Left ventricle myocardium inferior (tissue), 1 donor: ENCODE measurements at regions not wholly inside any gene's neighbourhood (a gene's known extent, or its start where the extent isn't known, plus 50 kb on each side); places are given as distances from the start of the nearest gene placed in this dataset.

Experiments used
- DNase-seq: peaks from one replicate; pipeline ENCODE4 v3.0.0-alpha.2; 2020
- H3K27ac ChIP-seq: fragments of 200-600 bp; replicated peaks from 2 replicates; pipeline ENCODE4 v1.8.0; 2021
- H3K27me3 ChIP-seq: fragments of 200-600 bp; 2 replicates; pipeline ENCODE4 v1.8.0; 2021; ENCODE audit warnings: low read depth
- H3K36me3 ChIP-seq: fragments of 200-600 bp; 2 replicates; pipeline ENCODE4 v1.8.0; 2021
- H3K4me1 ChIP-seq: fragments of 200-600 bp; 2 replicates; pipeline ENCODE4 v1.8.0; 2021
- H3K4me3 ChIP-seq: fragments of 200-600 bp; 2 replicates; pipeline ENCODE4 v1.8.0; 2021; ENCODE audit warnings: mild to moderate bottlenecking, moderate library complexity
- H3K9me3 ChIP-seq: fragments of 200-600 bp; replicated peaks from 2 replicates; pipeline ENCODE4 v1.8.0; 2021
- CTCF ChIP-seq: fragments of 200-600 bp; IDR thresholded peaks from 2 replicates; pipeline ENCODE4 v1.8.0; 2021; ENCODE audit warnings: antibody characterized with exemption, mild to moderate bottlenecking, borderline replicate concordance
- intact Hi-C: fragments of 100-400 bp; cut with micrococcal nuclease; formaldehyde crosslinking; loops from one replicate; pipeline ENCODE4 v1.11.0; 2022
- donor health status: DM: no; HTN: yes; CAD: no; lungs with severe emphysema.

GRCh38 chr12:113649256-113649830 is 177.7 kb upstream of the LHX5 start:
- Histone ChIP-seq H3K27ac (no peak overlapping the region), H3K9me3 (peaks cover 14% of the 10 kb centered on the region), H3K36me3 (no peaks in the 10 kb centered on the region), H3K27me3 (peaks cover 100% of the 10 kb centered on the region), H3K4me1 (no peaks in the 10 kb centered on the region), H3K4me3 (no peak overlapping the region)
- intact Hi-C loops = no loop called here
- TF ChIP-seq CTCF = no peak
- DNase-seq = no peak

- no peaks in the 10 kb centered on the region for H3K36me3 ChIP-seq
- H3K27ac ChIP-seq = no peak overlapping the region
- no peak overlapping the region for H3K4me3 ChIP-seq
- DNase-seq = no peak
- H3K27me3 ChIP-seq = peaks cover 99% of the 10 kb centered on the region
- H3K4me1 ChIP-seq = no peaks in the 10 kb centered on the region
- intact Hi-C loops = no loop called here
- no peaks in the 10 kb centered on the region for H3K9me3 ChIP-seq
- TF ChIP-seq CTCF = no peak
These were observed 175.4 kb upstream of the LHX5 start for GRCh38 chr12:113647048-113647447.

GRCh38 chr12:113645603-113646002 is 173.9 kb upstream of the LHX5 start:
- Histone ChIP-seq H3K4me3 (no peak overlapping the region), H3K27ac (no peak overlapping the region), H3K4me1 (no peaks in the 10 kb centered on the region), H3K9me3 (no peaks in the 10 kb centered on the region), H3K27me3 (peaks cover 97% of the 10 kb centered on the region), H3K36me3 (no peaks in the 10 kb centered on the region)
- TF ChIP-seq CTCF = no peak
- no peak for DNase-seq
- intact Hi-C loops = no loop called here

- DNase-seq = no peak
- peaks cover 97% of the 10 kb centered on the region for H3K27me3 ChIP-seq
- no peaks in the 10 kb centered on the region for H3K9me3 ChIP-seq
- H3K36me3 ChIP-seq = no peaks in the 10 kb centered on the region
- H3K4me3 ChIP-seq = no peak overlapping the region
- no peaks in the 10 kb centered on the region for H3K4me1 ChIP-seq
- TF ChIP-seq CTCF = no peak
- no peak overlapping the region for H3K27ac ChIP-seq
- intact Hi-C loops = no loop called here
These were observed 173.5 kb upstream of the LHX5 start for GRCh38 chr12:113645183-113645582.

- Histone ChIP-seq H3K9me3 (no peaks in the 10 kb centered on the region), H3K27me3 (peaks cover 97% of the 10 kb centered on the region), H3K4me1 (no peaks in the 10 kb centered on the region), H3K4me3 (no peak overlapping the region), H3K27ac (no peak overlapping the region), H3K36me3 (no peaks in the 10 kb centered on the region)
- no peak for TF ChIP-seq CTCF
- no peak for DNase-seq
- intact Hi-C loops = no loop called here
These were observed 171.7 kb upstream of the LHX5 start for GRCh38 chr12:113643177-113643974.
